ENCODE measurements at regions not wholly inside any gene's neighbourhood (a gene's known extent, or its start where the extent isn't known, plus 50 kb on each side); places are given as distances from the start of the nearest gene placed in this dataset.

- TF ChIP-seq CTCF (IDR thresholded peaks at IDR 0.05; ENCODE audit: low read depth, low read length), result no peak
- no peak for TF ChIP-seq POLR2A (IDR thresholded peaks at IDR 0.05; ENCODE audit: extremely low read depth, insufficient read length)
- TF ChIP-seq MYC (IDR thresholded peaks at IDR 0.05; ENCODE audit: low read depth, low read length), result no peak
- no peak for TF ChIP-seq MAX (IDR thresholded peaks at IDR 0.05; ENCODE audit: low read depth, low read length)
Measured at GRCh38 chr13:82917984-82918383, 964.3 kb downstream of the SLITRK1 start.
